ENCODE measurements at regions not wholly inside any gene's neighbourhood (a gene's known extent, or its start where the extent isn't known, plus 50 kb on each side); places are given as distances from the start of the nearest gene placed in this dataset.

- POLR2A ChIA-PET = no interaction called here
These were observed 265.4 kb downstream of the TRIB2 start for GRCh38 chr2:12982149-12982584.

GRCh38 chr2:12987246-12987645 is 270.5 kb downstream of the TRIB2 start:
- ChIA-PET POLR2A (no interaction called here), CTCF (interaction anchor here (0.7 to 2.0 kb wide), 2 partner anchors 20 to 56 kb away, joined by 3 to 6 read pairs; no protein-coding TSS in a partner anchor)
- H3K4me3 ChIP-seq (ENCODE audit: low read depth, low read length) = no peak overlapping the region
- no peaks in the 10 kb centered on the region for H3K4me1 ChIP-seq (ENCODE audit: control insufficient read depth, insufficient read depth, low read length)
- H3K36me3 ChIP-seq (ENCODE audit: control insufficient read depth in 2 of 2, insufficient read depth in 1 of 2, low read length in 2 of 2) = no peaks in the 10 kb centered on the region
- H3K9me3 ChIP-seq (ENCODE audit: control insufficient read depth, insufficient read depth, low read depth, low read length) = no peaks in the 10 kb centered on the region
- TF ChIP-seq ZNF768 (tag by site-specific recombination; IDR thresholded peaks at IDR 0.05) (no peak), ZNF114 (tag by site-specific recombination; IDR thresholded peaks at IDR 0.05) (no peak), ZNF184 (tag by site-specific recombination; IDR thresholded peaks at IDR 0.05) (no peak), KLF7 (tag by site-specific recombination; IDR thresholded peaks at IDR 0.05; ENCODE audit: borderline replicate concordance) (no peak), ZNF2 (tag by site-specific recombination; IDR thresholded peaks at IDR 0.05) (no peak), ZNF530 (tag by site-specific recombination; IDR thresholded peaks at IDR 0.05; ENCODE audit: low read depth) (no peak), PRDM1 (tag by site-specific recombination; IDR thresholded peaks at IDR 0.05) (no peak), ZNF404 (tag by site-specific recombination; IDR thresholded peaks at IDR 0.05) (no peak), ZIC2 (tag by site-specific recombination; IDR thresholded peaks at IDR 0.05) (no peak), ZNF24 (tag by site-specific recombination; IDR thresholded peaks at IDR 0.05) (no peak), ZNF37A (tag by site-specific recombination; IDR thresholded peaks at IDR 0.05) (no peak)
- no peak overlapping the region for H3K27ac ChIP-seq (ENCODE audit: extremely low read depth, low read depth, low read length)

More at GRCh38 chr2:12982149-12982584, 265.4 kb downstream of the TRIB2 start:
- Histone ChIP-seq H3K4me3 (ENCODE audit: low read depth, low read length) (no peak overlapping the region), H3K9me3 (ENCODE audit: control insufficient read depth, insufficient read depth, low read depth, low read length) (no peaks in the 10 kb centered on the region), H3K27ac (ENCODE audit: extremely low read depth, low read depth, low read length) (no peak overlapping the region), H3K36me3 (ENCODE audit: control insufficient read depth in 2 of 2, insufficient read depth in 1 of 2, low read length in 2 of 2) (no peaks in the 10 kb centered on the region), H3K4me1 (ENCODE audit: control insufficient read depth, insufficient read depth, low read length) (no peaks in the 10 kb centered on the region)
- CTCF ChIA-PET = no interaction called here
- TF ChIP-seq ELK4 (IDR thresholded peaks at IDR 0.05; ENCODE audit: borderline replicate concordance, low read depth, low read length) (no peak), ZNF664 (tag by site-specific recombination; IDR thresholded peaks at IDR 0.05) (no peak), ZXDB (tag by site-specific recombination; IDR thresholded peaks at IDR 0.05) (no peak), ZNF157 (tag by site-specific recombination; IDR thresholded peaks at IDR 0.05) (no peak), ZNF510 (tag by site-specific recombination; IDR thresholded peaks at IDR 0.05; ENCODE audit: insufficient replicate concordance) (no peak), KLF9 (tag by site-specific recombination; IDR thresholded peaks at IDR 0.05; ENCODE audit: low read depth) (no peak)

- H3K36me3 ChIP-seq (ENCODE audit: control insufficient read depth in 2 of 2, insufficient read depth in 1 of 2, low read length in 2 of 2) = no peaks in the 10 kb centered on the region
- no peaks in the 10 kb centered on the region for H3K4me1 ChIP-seq (ENCODE audit: control insufficient read depth, insufficient read depth, low read length)
- no peak overlapping the region for H3K4me3 ChIP-seq (ENCODE audit: low read depth, low read length)
- CTCF ChIA-PET = interaction anchor here (0.6 to 2.0 kb wide), 3 partner anchors 13 to 584 kb away, joined by 3 to 6 read pairs (median 4); no protein-coding TSS in a partner anchor
- no peak overlapping the region for H3K27ac ChIP-seq (ENCODE audit: extremely low read depth, low read depth, low read length)
- POLR2A ChIA-PET = no interaction called here
- TF ChIP-seq ZNF639 (tag by site-specific recombination; IDR thresholded peaks at IDR 0.05) (no peak), KLF8 (tag by site-specific recombination; IDR thresholded peaks at IDR 0.05) (no peak), ZNF416 (tag by site-specific recombination; IDR thresholded peaks at IDR 0.05) (no peak), ZSCAN4 (tag by site-specific recombination; IDR thresholded peaks at IDR 0.05) (no peak), BCL11A (tag by site-specific recombination; IDR thresholded peaks at IDR 0.05; ENCODE audit: low read depth) (no peak)
- H3K9me3 ChIP-seq (ENCODE audit: control insufficient read depth, insufficient read depth, low read depth, low read length) = no peaks in the 10 kb centered on the region
These were observed 271.5 kb downstream of the TRIB2 start for GRCh38 chr2:12988279-12988678.
